HG03520 (cell line): ENCODE measurements at regions not wholly inside any gene's neighbourhood (a gene's known extent, or its start where the extent isn't known, plus 50 kb on each side); places are given as distances from the start of the nearest gene placed in this dataset.

Experiments
- ATAC-seq: cut with Tn5 transposase; IDR thresholded peaks from one replicate; pipeline ENCODE4 v1.9.1; 2021; ENCODE audit warnings: mild to moderate bottlenecking, moderate library complexity; ENCODE audit not compliant: unreplicated experiment

- no peak for ATAC-seq
Observed at GRCh38 chr14:65348137-65348536, 64.4 kb upstream of the FUT8 start.

GRCh38 chr14:65349100-65349499 lies 63.4 kb upstream of the FUT8 start:
- no peak for ATAC-seq

- ATAC-seq: no peak
Observed at GRCh38 chr14:65351493-65352194, 60.9 kb upstream of the FUT8 start.

- ATAC-seq: no peak
Observed at GRCh38 chr14:65352964-65353530, 59.5 kb upstream of the FUT8 start.

GRCh38 chr14:65354131-65354530 lies 58.4 kb upstream of the FUT8 start:
- no peak for ATAC-seq

- no peak for ATAC-seq
Observed at GRCh38 chr14:65354715-65355114, 57.8 kb upstream of the FUT8 start.

GRCh38 chr14:65356327-65356836 lies 56.1 kb upstream of the FUT8 start:
- no peak for ATAC-seq

GRCh38 chr14:65357113-65357512 lies 55.4 kb upstream of the FUT8 start:
- no peak for ATAC-seq

- ATAC-seq: no peak
Observed at GRCh38 chr14:65357689-65358088, 54.8 kb upstream of the FUT8 start.

GRCh38 chr14:65359503-65359902 lies 53.0 kb upstream of the FUT8 start:
- no peak for ATAC-seq

GRCh38 chr14:65360144-65360784 lies 52.3 kb upstream of the FUT8 start:
- ATAC-seq: no peak

GRCh38 chr14:65361920-65362319 lies 50.6 kb upstream of the FUT8 start:
- no peak for ATAC-seq
